ENCODE measurements at regions not wholly inside any gene's neighbourhood (a gene's known extent, or its start where the extent isn't known, plus 50 kb on each side); places are given as distances from the start of the nearest gene placed in this dataset.

GRCh38 chr17:77312786-77313599, 172.2 kb downstream of the SEC14L1 start:
- H3K4me1 ChIP-seq = peaks cover 10 to 21% (median 13%) of the 10 kb centered on the region in 4 donors

GRCh38 chr17:77313831-77314230, 173.1 kb downstream of the SEC14L1 start:
- no peaks in the 10 kb centered on the region for H3K36me3 ChIP-seq
- no peaks in the 10 kb centered on the region for H3K27me3 ChIP-seq
- ATAC-seq (ENCODE audit: low FRiP score in 2 of 2) (no peak), DNase-seq (no peak)
- no peak for TF ChIP-seq EP300 (IDR thresholded peaks at IDR 0.05)
- no peak for TF ChIP-seq CTCF (IDR thresholded peaks at IDR 0.05)
- no peak for TF ChIP-seq POLR2A (IDR thresholded peaks at IDR 0.05)
- no peak for TF ChIP-seq POLR2AphosphoS5 (IDR thresholded peaks at IDR 0.05)
- no peak overlapping the region for H3K27ac ChIP-seq
- H3K9me3 ChIP-seq = no peaks in the 10 kb centered on the region
- 93 to 97% methylated on average over 6 to 7 of the region's 7 CpGs for WGBS, 2 donors
- peaks cover 16 to 27% (median 19%) of the 10 kb centered on the region in 4 donors for H3K4me1 ChIP-seq
- no peak overlapping the region for H3K4me3 ChIP-seq

More at GRCh38 chr17:77312786-77313599, 172.2 kb downstream of the SEC14L1 start:
- no peak for TF ChIP-seq EP300 (IDR thresholded peaks at IDR 0.05)
- no peak for TF ChIP-seq CTCF (IDR thresholded peaks at IDR 0.05)
- no peak for TF ChIP-seq POLR2AphosphoS5 (IDR thresholded peaks at IDR 0.05)
- no peak for TF ChIP-seq POLR2A (IDR thresholded peaks at IDR 0.05)
- peak in 1 of 2 donors; percentile 11 for ATAC-seq (ENCODE audit: low FRiP score in 2 of 2)
- no peaks in the 10 kb centered on the region for H3K27me3 ChIP-seq
- DNase-seq = no peak
- H3K27ac ChIP-seq = no peak overlapping the region
- WGBS, 2 donors = 86 to 88% methylated on average over 13 to 23 of the region's 23 CpGs
- H3K4me3 ChIP-seq = no peak overlapping the region
- H3K9me3 ChIP-seq = no peaks in the 10 kb centered on the region
- no peaks in the 10 kb centered on the region for H3K36me3 ChIP-seq

GRCh38 chr17:77314601-77315000, 173.8 kb downstream of the SEC14L1 start:
- Histone ChIP-seq H3K9me3 (no peaks in the 10 kb centered on the region), H3K27ac (no peak overlapping the region), H3K4me1 (peaks cover 20 to 35% (median 25%) of the 10 kb centered on the region in 4 donors), H3K36me3 (no peaks in the 10 kb centered on the region), H3K27me3 (no peaks in the 10 kb centered on the region), H3K4me3 (no peak overlapping the region)
- ATAC-seq (ENCODE audit: low FRiP score in 2 of 2) (no peak), DNase-seq (no peak)
- TF ChIP-seq POLR2AphosphoS5 (IDR thresholded peaks at IDR 0.05) (no peak), POLR2A (IDR thresholded peaks at IDR 0.05) (no peak), CTCF (IDR thresholded peaks at IDR 0.05) (no peak), EP300 (IDR thresholded peaks at IDR 0.05) (no peak)
- WGBS, 2 donors = 93 to 96% methylated on average over 9 to 11 of the region's 11 CpGs

GRCh38 chr17:77315010-77315409, 174.2 kb downstream of the SEC14L1 start:
- ATAC-seq (ENCODE audit: low FRiP score in 2 of 2) = no peak
- Histone ChIP-seq H3K36me3 (no peaks in the 10 kb centered on the region), H3K27me3 (no peaks in the 10 kb centered on the region), H3K4me1 (peaks cover 22 to 39% (median 29%) of the 10 kb centered on the region in 4 donors), H3K4me3 (no peak overlapping the region), H3K9me3 (no peaks in the 10 kb centered on the region), H3K27ac (peak overlapping the region in 1 of 4 donors; percentile 56)
- no peak for DNase-seq
- TF ChIP-seq EP300 (IDR thresholded peaks at IDR 0.05) (no peak), POLR2A (IDR thresholded peaks at IDR 0.05) (no peak), CTCF (IDR thresholded peaks at IDR 0.05) (no peak), POLR2AphosphoS5 (IDR thresholded peaks at IDR 0.05) (no peak)
- WGBS, 2 donors = 87 to 93% methylated on average over 8 of the region's 8 CpGs

Data from upper lobe of left lung (tissue), 6 donors.